ENCODE measurements at regions not wholly inside any gene's neighbourhood (a gene's known extent, or its start where the extent isn't known, plus 50 kb on each side); places are given as distances from the start of the nearest gene placed in this dataset.

DNA sequence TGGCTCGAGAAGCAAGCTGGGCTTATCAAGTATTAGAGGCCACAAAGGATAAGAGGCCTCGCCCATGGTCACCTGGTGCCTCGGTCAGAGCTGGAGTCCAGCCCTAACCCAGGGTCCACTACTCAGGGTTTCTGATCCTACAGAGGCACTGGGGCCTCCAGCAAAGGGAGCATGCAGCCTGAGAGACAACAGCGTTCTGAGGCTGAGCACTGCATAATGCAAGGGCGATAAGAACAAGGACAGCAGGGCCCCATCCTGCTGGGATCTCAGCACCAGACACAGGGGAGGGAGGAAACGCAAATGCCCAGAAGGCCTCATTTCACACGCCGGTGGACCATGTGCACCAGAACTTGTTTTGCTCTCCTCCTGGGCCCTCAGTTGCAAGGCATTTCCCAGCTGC lies 63.0 kb downstream of the C5orf15 start:
- DNase-seq (ENCODE audit: low spot score): no peak

DNA sequence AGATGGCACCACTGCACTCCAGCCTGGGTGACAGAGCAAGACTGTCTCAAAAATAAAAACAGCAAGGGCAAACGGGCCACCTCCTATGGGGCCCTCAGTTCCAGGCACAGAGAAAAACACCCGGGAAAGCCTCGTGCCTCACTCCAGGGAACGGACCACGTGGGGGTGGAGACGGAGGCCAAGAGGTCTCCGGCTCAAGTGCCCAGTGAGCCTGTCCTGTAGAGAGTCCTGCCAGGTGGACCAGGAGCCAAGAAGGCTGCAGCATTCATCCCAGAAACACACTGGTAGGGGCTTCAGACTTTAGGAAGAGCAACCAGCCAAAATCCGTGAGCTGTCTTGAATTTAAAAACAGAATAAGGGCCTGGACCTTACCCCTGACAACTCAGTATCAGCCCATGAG lies 63.8 kb downstream of the C5orf15 start:
- no peak for DNase-seq (ENCODE audit: low spot score)

GRCh38 chr5:133902511-133903118 lies 65.8 kb downstream of the C5orf15 start:
- DNase-seq (ENCODE audit: low spot score): no peak

DNA sequence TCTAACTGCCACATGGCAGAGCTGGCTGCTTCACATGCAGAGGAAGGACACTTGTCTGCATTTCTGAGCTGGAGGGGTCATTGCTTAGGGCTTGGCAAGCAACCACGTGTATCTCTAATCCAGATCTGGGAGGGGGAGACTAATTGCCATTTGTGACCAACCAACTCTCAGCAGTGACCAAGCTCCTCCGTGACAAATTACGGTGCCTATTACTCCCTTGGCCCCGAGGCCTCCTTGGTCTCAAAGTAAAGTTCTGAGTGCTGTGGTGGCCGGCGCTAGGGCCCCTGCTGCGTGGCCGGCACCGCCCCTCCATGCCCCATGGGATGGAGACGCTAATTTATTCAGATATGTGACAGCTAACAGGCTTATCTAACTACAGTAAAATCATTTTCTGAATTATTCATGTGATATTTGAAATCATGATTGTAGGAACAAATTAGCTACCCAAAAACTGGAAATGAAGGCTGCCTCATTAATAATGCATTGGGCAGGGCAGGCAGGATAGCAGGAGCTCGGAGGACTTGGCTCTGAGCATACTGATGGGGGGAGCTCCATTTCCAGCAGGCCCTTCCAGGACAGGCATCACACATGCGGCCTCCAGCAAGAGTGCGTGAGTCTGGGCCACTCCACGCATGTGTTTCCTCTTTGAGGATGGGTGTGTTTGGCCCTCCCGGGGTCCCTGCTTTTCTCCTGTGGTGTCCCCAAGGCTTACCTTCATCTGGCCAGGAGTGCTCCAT lies 67.7 kb downstream of the C5orf15 start:
- no peak for DNase-seq (ENCODE audit: low spot score)

- no peak for DNase-seq (ENCODE audit: low spot score)
Measured at GRCh38 chr5:133899506-133899905, 68.9 kb downstream of the C5orf15 start.

DNA sequence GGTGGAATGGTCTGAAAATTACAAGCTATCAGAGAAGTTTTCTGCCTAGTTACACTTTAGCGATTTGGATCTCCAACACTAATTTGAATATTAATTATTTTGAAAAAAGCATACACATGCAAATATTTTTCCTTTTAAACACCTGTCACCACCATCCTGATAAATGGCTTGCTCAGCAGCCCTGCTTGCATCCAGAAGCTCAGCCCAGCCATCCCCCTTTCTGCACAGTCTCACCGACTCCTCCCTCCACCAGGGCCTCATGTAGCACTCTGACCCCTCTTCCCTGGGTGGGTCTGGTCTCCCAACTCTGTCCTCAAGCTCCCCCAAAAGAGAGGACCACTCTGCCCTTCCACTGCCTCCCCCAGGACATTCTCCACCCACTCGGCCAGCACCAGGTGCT lies 70.0 kb downstream of the C5orf15 start:
- DNase-seq (ENCODE audit: low spot score): no peak

DNA sequence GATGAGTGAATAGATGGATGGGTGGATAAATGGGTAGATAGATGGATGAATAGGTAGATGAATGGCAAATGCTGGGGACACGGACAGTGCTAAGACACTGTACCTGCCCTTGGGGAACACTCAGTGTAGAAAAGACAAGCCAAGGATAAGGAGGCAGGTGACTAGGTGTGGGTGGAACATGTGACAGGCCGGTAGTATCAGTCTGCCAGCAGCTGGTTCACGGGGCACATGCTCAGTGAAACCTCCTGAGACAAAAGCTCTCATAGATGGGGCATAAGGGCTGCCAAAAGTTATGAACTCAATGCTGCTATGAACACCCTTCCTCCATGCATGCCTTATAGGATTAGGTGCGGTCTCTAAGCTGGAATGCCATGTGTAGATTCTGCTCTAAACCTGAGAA lies 71.0 kb downstream of the C5orf15 start:
- DNase-seq (ENCODE audit: low spot score): no peak

DNA sequence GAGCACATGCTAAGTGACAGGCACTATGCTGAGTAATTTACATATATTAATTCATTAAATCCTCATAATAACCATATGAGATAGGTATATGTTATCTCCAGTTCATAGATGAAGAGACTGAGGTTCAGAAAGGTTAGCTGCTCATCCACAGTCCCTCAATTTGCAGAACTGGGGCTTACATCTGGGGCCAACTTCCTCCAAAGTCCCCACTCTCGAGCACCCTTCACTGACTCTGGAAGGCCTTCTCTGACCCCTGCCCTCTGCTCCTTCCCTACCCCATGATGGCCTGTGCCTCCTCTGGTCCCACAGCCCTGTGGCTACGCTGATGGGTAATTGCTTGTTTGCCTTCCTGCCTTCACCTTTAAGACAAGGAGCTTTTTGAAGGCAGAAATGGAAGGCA lies 71.6 kb downstream of the C5orf15 start:
- no peak for DNase-seq (ENCODE audit: low spot score)

GRCh38 chr5:133895979-133896845 lies 72.2 kb downstream of the C5orf15 start:
- no peak for DNase-seq (ENCODE audit: low spot score)

DNA sequence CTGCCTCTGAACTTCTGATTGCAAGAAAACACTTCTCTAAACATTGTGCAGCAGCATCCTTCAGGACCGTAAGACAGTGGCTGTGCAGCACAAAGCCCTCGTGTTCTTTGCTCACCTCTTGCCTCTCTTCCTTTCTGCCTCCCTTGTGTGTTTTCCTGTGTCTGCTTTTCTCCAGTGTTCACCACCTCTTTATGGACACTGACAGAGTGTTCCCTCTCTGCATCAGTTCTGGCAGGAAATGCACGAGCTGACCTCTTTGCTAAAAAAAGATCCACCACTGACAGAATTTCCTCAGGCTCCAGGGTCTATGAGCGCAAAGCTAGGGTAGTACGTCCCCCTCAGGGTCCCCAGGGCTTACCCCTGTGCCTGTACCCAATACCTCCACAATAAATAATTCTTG lies 74.3 kb downstream of the C5orf15 start:
- DNase-seq (ENCODE audit: low spot score): no peak

- DNase-seq (ENCODE audit: low spot score): no peak
Measured at GRCh38 chr5:133892774-133893173, 75.7 kb downstream of the C5orf15 start.

DNA sequence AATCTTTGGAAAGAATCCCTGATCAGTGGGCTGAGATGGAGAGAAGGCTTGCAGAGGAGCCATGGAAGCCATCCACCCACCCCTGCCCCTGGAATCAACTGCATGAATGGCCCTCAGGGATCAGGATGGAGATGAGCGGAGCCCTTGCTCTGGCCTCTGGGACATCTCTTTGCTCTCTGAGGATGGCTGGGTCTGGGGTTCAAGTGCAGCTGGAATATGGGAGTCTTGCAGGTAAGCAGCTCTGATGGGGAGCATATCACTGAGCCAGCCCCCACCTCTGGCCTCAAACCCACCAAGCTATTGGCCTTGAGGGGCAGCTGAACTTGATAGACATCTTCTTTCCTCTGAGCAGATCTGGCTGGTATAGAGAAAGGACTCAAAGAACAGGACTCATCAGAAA lies 76.1 kb downstream of the C5orf15 start:
- no peak for DNase-seq (ENCODE audit: low spot score)

DNA sequence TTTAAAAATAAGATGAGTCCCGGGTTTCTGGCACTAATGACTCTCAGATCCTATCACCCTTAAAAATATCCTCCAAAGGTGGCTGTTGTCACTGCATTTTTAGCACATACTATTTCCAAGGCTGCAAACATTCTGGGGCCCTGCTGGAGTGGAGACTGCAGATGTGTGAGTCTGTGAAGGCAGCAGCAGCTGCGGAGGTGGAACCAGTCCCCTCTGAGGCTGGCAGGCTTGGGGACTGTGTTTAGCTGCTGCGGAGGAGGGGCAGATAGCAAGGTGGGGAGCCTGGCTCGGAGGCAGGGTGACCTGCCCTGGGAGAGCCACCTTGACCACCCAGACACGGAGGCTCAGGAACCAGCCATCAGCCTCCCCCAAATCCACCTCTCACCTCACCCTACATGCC lies 77.0 kb downstream of the C5orf15 start:
- DNase-seq (ENCODE audit: low spot score): no peak

GRCh38 chr5:133890776-133891280 lies 77.6 kb downstream of the C5orf15 start:
- no peak for DNase-seq (ENCODE audit: low spot score)

- DNase-seq (ENCODE audit: low spot score): no peak
Measured at GRCh38 chr5:133890314-133890713, 78.1 kb downstream of the C5orf15 start.

DNA sequence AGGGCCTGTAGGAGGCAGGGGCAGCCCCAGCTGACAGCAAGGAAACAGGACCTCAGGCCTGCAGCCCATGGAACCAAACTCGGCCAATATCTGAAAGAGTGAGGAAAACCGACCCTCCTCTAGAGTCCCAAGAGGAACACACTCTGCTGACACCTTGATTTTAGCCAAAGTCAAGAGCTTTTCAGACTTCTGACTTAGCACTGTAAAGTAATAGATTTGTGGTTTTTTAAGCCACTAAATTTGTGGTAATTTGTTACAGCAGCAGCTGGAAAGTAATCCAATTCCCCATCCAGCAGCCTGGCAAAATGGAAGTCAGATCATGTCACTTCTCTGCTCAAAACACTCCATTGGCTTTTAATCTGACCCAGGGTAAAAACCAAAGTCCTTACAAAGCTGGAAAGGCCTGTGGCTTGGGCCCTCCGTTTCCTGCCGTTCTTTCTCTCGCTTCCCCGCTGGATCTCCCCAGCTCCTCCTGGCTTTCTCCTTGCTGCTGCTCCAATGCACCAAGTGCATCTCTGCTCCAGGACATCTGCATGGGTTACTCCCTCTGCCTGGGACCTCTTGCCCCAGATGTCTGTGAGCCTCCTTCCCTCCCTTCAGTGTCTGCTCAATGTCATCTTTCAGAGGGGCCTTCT lies 79.0 kb downstream of the C5orf15 start:
- no peak for DNase-seq (ENCODE audit: low spot score)

DNA sequence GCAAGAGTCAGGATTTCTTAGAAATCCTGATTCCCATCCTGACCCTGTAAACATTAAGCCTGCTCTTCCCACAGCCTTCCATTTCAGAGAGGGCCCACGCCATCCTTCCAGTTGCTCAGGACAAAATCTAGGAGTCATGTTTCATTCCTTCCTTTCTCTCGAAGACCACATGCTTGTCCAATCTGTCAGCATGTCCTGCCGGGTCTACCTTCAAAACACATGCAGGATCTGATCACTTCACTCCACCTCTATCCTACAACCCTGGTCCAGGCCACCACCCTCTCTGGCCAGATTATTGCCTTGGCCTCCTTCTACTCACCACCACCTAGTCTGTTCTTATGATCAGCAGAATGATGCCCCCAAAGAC lies 79.8 kb downstream of the C5orf15 start:
- no peak for DNase-seq (ENCODE audit: low spot score)

GRCh38 chr5:133885566-133885965 lies 82.9 kb downstream of the C5orf15 start:
- no peak for DNase-seq (ENCODE audit: low spot score)

- DNase-seq (ENCODE audit: low spot score): no peak
Measured at GRCh38 chr5:133884569-133885311, 83.7 kb downstream of the C5orf15 start.

- DNase-seq (ENCODE audit: low spot score): no peak
Measured at GRCh38 chr5:133883916-133884315, 84.5 kb downstream of the C5orf15 start.

GRCh38 chr5:133882846-133883245 lies 85.6 kb downstream of the C5orf15 start:
- DNase-seq (ENCODE audit: low spot score): no peak

DNA sequence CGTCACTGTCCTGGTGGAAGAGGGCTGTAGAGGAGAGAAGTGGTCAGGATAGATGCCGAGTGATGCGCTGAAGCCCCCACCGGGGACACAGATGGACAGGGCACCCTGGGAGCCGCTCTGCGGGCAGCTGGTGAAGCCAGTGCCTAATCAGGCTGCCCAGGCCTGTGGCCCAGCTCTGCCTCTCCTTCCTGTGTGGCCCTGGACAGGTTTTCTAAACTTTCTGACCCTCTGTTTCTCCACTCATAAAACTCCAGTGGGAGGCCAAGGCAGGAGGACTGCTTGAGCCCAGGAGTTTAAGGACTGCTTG lies 86.1 kb downstream of the C5orf15 start:
- no peak for DNase-seq (ENCODE audit: low spot score)

All from HuH-7 (cell line).